Transverse colon (tissue), 4 donors: ENCODE measurements at regions not wholly inside any gene's neighbourhood (a gene's known extent, or its start where the extent isn't known, plus 50 kb on each side); places are given as distances from the start of the nearest gene placed in this dataset.

Experiments used
- DNase-seq: peaks from one replicate; pipeline ENCODE4 v3.0.0-alpha.2; 2019
- H3K27ac ChIP-seq, 4 donors: fragments of 200-600 bp; sonication (generic); 2 replicates each; pipeline ENCODE4 v1.5.1; 2016 to 2018; ENCODE audit warnings: inconsistent platforms in 4 of 4
- H3K27me3 ChIP-seq: fragments of 200-600 bp; sonication (generic); 2 replicates; pipeline ENCODE4 v1.5.1; 2017; ENCODE audit warnings: inconsistent platforms
- H3K36me3 ChIP-seq, 4 donors: fragments of 200-600 bp; sonication (generic); 2 replicates each; pipeline ENCODE4 v1.5.1; 2017 to 2019; ENCODE audit warnings: inconsistent platforms in 4 of 4
- H3K4me1 ChIP-seq, 4 donors: fragments of 200-600 bp; sonication (generic); 2 replicates each; pipeline ENCODE4 v1.5.1; 2017 to 2020; ENCODE audit warnings: inconsistent platforms in 4 of 4
- H3K4me3 ChIP-seq, 4 donors: fragments of 200-600 bp; sonication (generic); 1 replicate in 1 of 4; 2 replicates in 3 of 4; pipeline versions ENCODE4 v1.5.1 to v1.6.1; 2017 to 2019; ENCODE audit warnings: inconsistent platforms in 4 of 4
- H3K9me3 ChIP-seq, 2 donors: fragments of 200-600 bp; sonication (generic); 2 replicates each; pipeline ENCODE4 v1.5.1; 2017 to 2019; ENCODE audit warnings: inconsistent platforms in 2 of 2
- CTCF ChIP-seq, 5 experiments: fragments of 200-600 bp in 3 of 5; fragments of 450-650 bp in 2 of 5; sonication (generic) in 3 of 5; IDR thresholded peaks; 1 replicate in 2 of 5; 2 replicates in 3 of 5; pipeline ENCODE4 v1.5.1; 2016 to 2017; ENCODE audit warnings: antibody characterized with exemption in 5 of 5, inconsistent platforms in 3 of 5, mild to moderate bottlenecking in 2 of 5, moderate library complexity in 1 of 5
- EP300 ChIP-seq: sonication (generic); formaldehyde crosslinking; IDR thresholded peaks from one replicate; pipeline ENCODE4 v1.6.1; 2017; ENCODE audit warnings: antibody characterized with exemption, low read depth
- POLR2A ChIP-seq: fragments of 450-650 bp; IDR thresholded peaks from one replicate; pipeline ENCODE4 v1.6.1; 2016; ENCODE audit warnings: antibody characterized with exemption, mild to moderate bottlenecking, moderate library complexity
- POLR2AphosphoS5 ChIP-seq, 3 donors: sonication (generic); formaldehyde crosslinking; IDR thresholded peaks; one replicate each; pipeline ENCODE4 v1.6.1; 2016; ENCODE audit warnings: antibody characterized with exemption in 3 of 3
- WGBS, 2 donors: methylation state at CpG; one replicate each; pipeline ENCODE4 v1.1.5; 2018; ENCODE audit warnings: low coverage in 1 of 2; 5-methylcytosine and 5-hydroxymethylcytosine counted together
- in situ Hi-C, 4 donors: fragments of 200-750 bp; cut with MboI; loops; one replicate each; pipeline versions ENCODE4 v1.15.0 to v1.15.1; 2017; ENCODE audit warnings: low sequenced_read_pairs in 3 of 4, low pct_ligation_motif_present in 1 of 4, low pct_unique_long_range_greater_than_20kb in 1 of 4
- intact Hi-C: fragments of 100-400 bp; cut with DNase I; formaldehyde crosslinking; loops from one replicate; pipeline ENCODE4 v1.15.1; 2023; ENCODE audit warnings: low total_unique reads

GRCh38 chr3:41045491-41045890 is 153.8 kb upstream of the CTNNB1 start:
- Histone ChIP-seq H3K27me3 (no peaks in the 10 kb centered on the region), H3K4me1 (no peaks in the 10 kb centered on the region), H3K27ac (no peak overlapping the region), H3K4me3 (no peak overlapping the region), H3K36me3 (no peaks in the 10 kb centered on the region), H3K9me3 (no peaks in the 10 kb centered on the region)
- in situ Hi-C loops (no loop called here), intact Hi-C loops (no loop called here)
- no peak for DNase-seq
- no peak for TF ChIP-seq EP300
- no peak for TF ChIP-seq POLR2A
- no peak for TF ChIP-seq CTCF (IDR thresholded peaks at IDR 0.05)
- TF ChIP-seq POLR2AphosphoS5 (IDR thresholded peaks at IDR 0.05) = no peak
- 82% methylated on average over 4 of the region's 4 CpGs; no CpG with 5 or more reads in 1 of the 2 donors for WGBS, 2 donors

- Histone ChIP-seq H3K9me3 (no peaks in the 10 kb centered on the region), H3K4me1 (no peaks in the 10 kb centered on the region), H3K36me3 (no peaks in the 10 kb centered on the region), H3K4me3 (no peak overlapping the region), H3K27ac (no peak overlapping the region), H3K27me3 (no peaks in the 10 kb centered on the region)
- TF ChIP-seq EP300 (no peak), POLR2A (no peak), CTCF (IDR thresholded peaks at IDR 0.05) (no peak), POLR2AphosphoS5 (IDR thresholded peaks at IDR 0.05) (no peak)
- DNase-seq = no peak
- 74% methylated on average over 4 of the region's 4 CpGs; no CpG with 5 or more reads in 1 of the 2 donors for WGBS, 2 donors
- in situ Hi-C loops (no loop called here), intact Hi-C loops (no loop called here)
These were observed 149.2 kb upstream of the CTNNB1 start for GRCh38 chr3:41050144-41050543.

GRCh38 chr3:41053220-41053619 is 146.1 kb upstream of the CTNNB1 start:
- TF ChIP-seq EP300 = no peak
- TF ChIP-seq POLR2AphosphoS5 (IDR thresholded peaks at IDR 0.05) = no peak
- no peak for TF ChIP-seq POLR2A
- no peak for TF ChIP-seq CTCF (IDR thresholded peaks at IDR 0.05)
- Histone ChIP-seq H3K4me3 (no peak overlapping the region), H3K36me3 (no peaks in the 10 kb centered on the region), H3K27ac (no peak overlapping the region), H3K4me1 (no peaks in the 10 kb centered on the region), H3K27me3 (no peaks in the 10 kb centered on the region), H3K9me3 (no peaks in the 10 kb centered on the region)
- 89 to 94% methylated on average over 1 to 2 of the region's 2 CpGs for WGBS, 2 donors
- in situ Hi-C loops = no loop called here
- intact Hi-C loops = no loop called here
- DNase-seq = no peak

- H3K9me3 ChIP-seq = no peaks in the 10 kb centered on the region
- no peaks in the 10 kb centered on the region for H3K36me3 ChIP-seq
- DNase-seq = no peak
- in situ Hi-C loops = no loop called here
- no peak overlapping the region for H3K4me3 ChIP-seq
- no peak overlapping the region for H3K27ac ChIP-seq
- H3K4me1 ChIP-seq = no peaks in the 10 kb centered on the region
- no peaks in the 10 kb centered on the region for H3K27me3 ChIP-seq
- TF ChIP-seq CTCF (IDR thresholded peaks at IDR 0.05) (no peak), EP300 (no peak), POLR2A (no peak), POLR2AphosphoS5 (IDR thresholded peaks at IDR 0.05) (no peak)
- whole genome bisulfite sequencing, 2 donors = 90 to 94% methylated on average over 2 of the region's 2 CpGs
- intact Hi-C loops = no loop called here
These were observed 139.2 kb upstream of the CTNNB1 start for GRCh38 chr3:41060106-41060505.
